ENCODE measurements at regions not wholly inside any gene's neighbourhood (a gene's known extent, or its start where the extent isn't known, plus 50 kb on each side); places are given as distances from the start of the nearest gene placed in this dataset.

GRCh38 chr14:98374136-98374535, 897.9 kb downstream of the BCL11B start:
- Histone ChIP-seq H3K27me3 (replicated peaks; ENCODE audit: insufficient read depth) (no peaks in the 10 kb centered on the region), H3K27ac (no peak overlapping the region), H3K36me3 (no peaks in the 10 kb centered on the region), H3K4me3 (no peak overlapping the region), H3K9me3 (no peaks in the 10 kb centered on the region), H3K4me1 (ENCODE audit: control insufficient read depth in 1 of 2, low read depth in 2 of 2) (no peaks in the 10 kb centered on the region)
- ATAC-seq (ENCODE audit: insufficient number of reproducible peaks, low FRiP score, low read depth) (no peak), DNase-seq (ENCODE audit: low spot score) (no peak)
- TF ChIP-seq CTCF (IDR thresholded peaks at IDR 0.05), result no peak

- no peaks in the 10 kb centered on the region for H3K9me3 ChIP-seq
- no peak for ATAC-seq (ENCODE audit: insufficient number of reproducible peaks, low FRiP score, low read depth)
- H3K4me1 ChIP-seq (ENCODE audit: control insufficient read depth in 1 of 2, low read depth in 2 of 2), result no peaks in the 10 kb centered on the region
- H3K4me3 ChIP-seq, result no peak overlapping the region
- TF ChIP-seq CTCF (IDR thresholded peaks at IDR 0.05), result no peak
- no peaks in the 10 kb centered on the region for H3K36me3 ChIP-seq
- no peak for DNase-seq (ENCODE audit: low spot score)
- H3K27me3 ChIP-seq (replicated peaks; ENCODE audit: insufficient read depth), result no peaks in the 10 kb centered on the region
- H3K27ac ChIP-seq, result no peak overlapping the region
Measured at GRCh38 chr14:98375566-98375965, 896.4 kb downstream of the BCL11B start.

- no peaks in the 10 kb centered on the region for H3K9me3 ChIP-seq
- H3K36me3 ChIP-seq, result no peaks in the 10 kb centered on the region
- DNase-seq (ENCODE audit: low spot score) (no peak), ATAC-seq (ENCODE audit: insufficient number of reproducible peaks, low FRiP score, low read depth) (no peak)
- H3K27me3 ChIP-seq (replicated peaks; ENCODE audit: insufficient read depth), result no peaks in the 10 kb centered on the region
- no peak overlapping the region for H3K27ac ChIP-seq
- no peak for TF ChIP-seq CTCF (IDR thresholded peaks at IDR 0.05)
- no peak overlapping the region for H3K4me3 ChIP-seq
- no peaks in the 10 kb centered on the region for H3K4me1 ChIP-seq (ENCODE audit: control insufficient read depth in 1 of 2, low read depth in 2 of 2)
Measured at GRCh38 chr14:98379830-98380229, 892.2 kb downstream of the BCL11B start.

- H3K27ac ChIP-seq, result no peak overlapping the region
- no peaks in the 10 kb centered on the region for H3K27me3 ChIP-seq (replicated peaks; ENCODE audit: insufficient read depth)
- H3K4me3 ChIP-seq, result no peak overlapping the region
- no peaks in the 10 kb centered on the region for H3K4me1 ChIP-seq (ENCODE audit: control insufficient read depth in 1 of 2, low read depth in 2 of 2)
- no peak for TF ChIP-seq CTCF (IDR thresholded peaks at IDR 0.05)
- DNase-seq (ENCODE audit: low spot score), result no peak
- no peaks in the 10 kb centered on the region for H3K9me3 ChIP-seq
- H3K36me3 ChIP-seq, result no peaks in the 10 kb centered on the region
- ATAC-seq (ENCODE audit: insufficient number of reproducible peaks, low FRiP score, low read depth), result no peak
Measured at GRCh38 chr14:98382662-98383061, 889.3 kb downstream of the BCL11B start.

GRCh38 chr14:98385851-98386250, 886.1 kb downstream of the BCL11B start:
- Histone ChIP-seq H3K4me1 (ENCODE audit: control insufficient read depth in 1 of 2, low read depth in 2 of 2) (no peaks in the 10 kb centered on the region), H3K9me3 (no peaks in the 10 kb centered on the region), H3K4me3 (no peak overlapping the region), H3K36me3 (no peaks in the 10 kb centered on the region), H3K27ac (no peak overlapping the region), H3K27me3 (replicated peaks; ENCODE audit: insufficient read depth) (no peaks in the 10 kb centered on the region)
- no peak for TF ChIP-seq CTCF (IDR thresholded peaks at IDR 0.05)
- ATAC-seq (ENCODE audit: insufficient number of reproducible peaks, low FRiP score, low read depth) (no peak), DNase-seq (ENCODE audit: low spot score) (no peak)
